Lung (tissue), 11 donors: ENCODE measurements at regions not wholly inside any gene's neighbourhood (a gene's known extent, or its start where the extent isn't known, plus 50 kb on each side); places are given as distances from the start of the nearest gene placed in this dataset.
"Not testable (repeated sequence)": the region's sequence is repeated elsewhere in the genome, so short reads cannot be mapped to it uniquely, and the experiment has no call there.

Experiments used
- ATAC-seq: fragments of 200-7000 bp; cut with Tn5 transposase; one replicate; pipeline ENCODE4 v1.9.1; 2020; ENCODE audit warnings: moderate number of reproducible peaks; ENCODE audit not compliant: insufficient read depth, low FRiP score
- DNase-seq, 3 donors: peaks; one replicate each; pipeline ENCODE4 v3.0.0-alpha.2; 2013 to 2017
- H3K27ac ChIP-seq, 2 donors: one replicate each; pipeline ENCODE4 v1.5.1; 2013; ENCODE audit warnings: mild to moderate bottlenecking in 2 of 2, moderate library complexity in 2 of 2, control low read depth in 1 of 2, inconsistent platforms in 1 of 2, low read depth in 1 of 2, low read length in 1 of 2
- H3K27me3 ChIP-seq, 3 donors: one replicate each; pipeline ENCODE4 v1.5.1; 2013; ENCODE audit warnings: low read length in 2 of 3; ENCODE audit not compliant: control insufficient read depth in 3 of 3, insufficient read depth in 3 of 3
- H3K36me3 ChIP-seq, 4 donors: one replicate each; pipeline ENCODE4 v1.5.1; 2013; ENCODE audit warnings: low read length in 4 of 4, mild to moderate bottlenecking in 1 of 4, moderate library complexity in 1 of 4; ENCODE audit not compliant: control insufficient read depth in 4 of 4, insufficient read depth in 4 of 4
- H3K4me1 ChIP-seq, 5 donors: one replicate each; pipeline ENCODE4 v1.5.1; 2013; ENCODE audit warnings: low read length in 5 of 5, mild to moderate bottlenecking in 2 of 5, moderate library complexity in 1 of 5; ENCODE audit not compliant: control insufficient read depth in 5 of 5, insufficient read depth in 5 of 5
- H3K4me3 ChIP-seq: one replicate; pipeline ENCODE4 v1.5.1; 2013; ENCODE audit warnings: mild to moderate bottlenecking, control low read depth, moderate library complexity
- H3K9ac ChIP-seq, 2 donors: one replicate each; pipeline ENCODE4 v1.5.1; 2013; ENCODE audit warnings: low read length in 2 of 2, control low read depth in 1 of 2; ENCODE audit not compliant: insufficient read depth in 1 of 2
- H3K9me3 ChIP-seq, 4 donors: one replicate each; pipeline ENCODE4 v1.5.1; 2013; ENCODE audit warnings: low read length in 3 of 4, mild to moderate bottlenecking in 1 of 4, moderate library complexity in 1 of 4; ENCODE audit not compliant: control insufficient read depth in 4 of 4, insufficient read depth in 3 of 4
- CTCF ChIP-seq: IDR thresholded peaks from 2 replicates; pipeline ENCODE4 v1.5.1; 2012; ENCODE audit warnings: mild to moderate bottlenecking; ENCODE audit errors: control extremely low read depth, extremely low read depth
- WGBS, 2 donors: extraction: QIAGEN DNeasy Blood & Tissue Kit; methylation state at CpG; one replicate each; pipeline ENCODE4 v1.1.7; 2013; 5-methylcytosine and 5-hydroxymethylcytosine counted together
- donor health status: control.
- donor health status: control.
- donor health status: Bipolar disorder and iron deficiency.
- donor health status: healthy.
- donor health status: DM: yes; HTN: yes; CAD: no.

DNA sequence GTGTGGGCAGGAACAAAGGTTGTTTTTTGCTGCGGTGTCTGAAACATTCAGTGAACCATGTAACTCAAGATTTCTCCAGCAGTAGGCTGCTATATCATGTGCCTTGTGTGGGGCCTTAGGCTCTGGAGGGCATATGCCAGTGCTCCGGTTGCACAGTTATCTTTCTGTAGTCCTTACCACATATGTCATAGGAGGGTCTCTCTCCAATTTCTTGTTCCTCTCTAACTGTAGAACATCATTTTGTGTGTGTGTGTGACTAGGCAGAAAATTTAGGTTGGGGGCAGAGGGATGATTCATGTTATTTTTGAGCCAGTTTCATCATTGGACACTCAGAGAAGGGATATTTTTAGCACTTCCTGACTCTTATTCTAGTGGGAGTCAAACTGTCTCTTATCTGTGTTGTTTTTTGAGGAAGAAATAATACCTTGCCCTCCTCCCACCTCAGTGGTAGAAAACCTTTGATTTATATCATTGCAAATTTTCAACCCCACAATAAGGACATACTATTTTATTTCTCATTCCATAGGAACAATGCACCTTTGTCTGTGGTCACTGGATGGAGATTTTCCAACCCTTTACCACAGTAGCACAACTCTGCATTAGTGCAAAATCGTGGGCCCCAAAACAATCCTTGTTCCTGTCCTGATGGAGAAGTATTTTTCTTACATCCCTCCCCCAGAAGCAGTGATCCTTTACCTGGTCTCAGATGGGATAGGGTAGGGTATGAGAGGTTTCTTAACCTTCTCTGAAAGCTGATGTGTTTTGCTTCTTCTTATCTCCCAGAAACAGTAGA lies 113.9 kb downstream of the CCDC74A start:
- H3K4me3 ChIP-seq, result no peak overlapping the region
- ATAC-seq, result no peak

DNA sequence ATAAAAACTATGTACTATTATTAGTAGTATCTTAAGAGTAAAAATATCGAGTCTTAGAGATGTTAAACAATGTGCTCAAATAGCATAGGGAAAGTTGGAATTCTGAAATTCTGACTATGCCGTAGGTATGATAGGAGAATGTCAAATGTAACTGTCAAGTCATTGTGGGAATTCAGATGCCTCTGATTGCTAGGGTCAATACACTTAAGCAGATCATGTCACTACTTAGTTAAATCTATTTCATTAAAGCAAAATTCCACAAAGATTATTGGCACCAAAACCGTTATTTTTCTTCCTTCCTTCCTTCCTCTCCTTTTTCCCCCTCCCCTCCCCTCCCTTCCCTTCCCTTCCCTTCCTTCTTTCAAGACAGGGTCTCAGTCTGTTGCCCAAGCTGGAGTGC lies 115.5 kb downstream of the CCDC74A start:
- not testable (repeated sequence) for H3K27ac ChIP-seq, H3K9me3 ChIP-seq, ATAC-seq, H3K9ac ChIP-seq, H3K4me3 ChIP-seq, H3K27me3 ChIP-seq, H3K4me1 ChIP-seq, DNase-seq, H3K36me3 ChIP-seq
- WGBS, 2 donors, result 57 to 58% methylated on average over 3 of the region's 3 CpGs

More for the DNA sequence above, 113.9 kb downstream of the CCDC74A start:
- DNase-seq, result no peak
- no peak for TF ChIP-seq CTCF
- Histone ChIP-seq H3K27me3 (peaks cover 0 to 6% (median 4%) of the 10 kb centered on the region in 3 donors), H3K9ac (no peak overlapping the region), H3K4me1 (no peaks in the 10 kb centered on the region), H3K27ac (no peak overlapping the region), H3K9me3 (peaks cover 0 to 7% (median 0%) of the 10 kb centered on the region in 4 donors), H3K36me3 (no peaks in the 10 kb centered on the region)
- WGBS, 2 donors, result 56 to 57% methylated on average over 3 of the region's 3 CpGs

GRCh38 chr2:131645177-131645765 lies 117.6 kb downstream of the CCDC74A start:
- TF ChIP-seq CTCF, result no peak
- Histone ChIP-seq H3K4me3 (no peak overlapping the region), H3K9ac (no peak overlapping the region), H3K36me3 (no peaks in the 10 kb centered on the region), H3K27me3 (peaks cover 0 to 10% (median 9%) of the 10 kb centered on the region in 3 donors), H3K27ac (no peak overlapping the region), H3K9me3 (peaks cover 0 to 9% (median 0%) of the 10 kb centered on the region in 4 donors), H3K4me1 (peaks cover 0 to 3% (median 0%) of the 10 kb centered on the region in 5 donors)
- DNase-seq (no peak), ATAC-seq (no peak)
- 90% methylated on average over 14 of the region's 14 CpGs for WGBS, 2 donors

DNA sequence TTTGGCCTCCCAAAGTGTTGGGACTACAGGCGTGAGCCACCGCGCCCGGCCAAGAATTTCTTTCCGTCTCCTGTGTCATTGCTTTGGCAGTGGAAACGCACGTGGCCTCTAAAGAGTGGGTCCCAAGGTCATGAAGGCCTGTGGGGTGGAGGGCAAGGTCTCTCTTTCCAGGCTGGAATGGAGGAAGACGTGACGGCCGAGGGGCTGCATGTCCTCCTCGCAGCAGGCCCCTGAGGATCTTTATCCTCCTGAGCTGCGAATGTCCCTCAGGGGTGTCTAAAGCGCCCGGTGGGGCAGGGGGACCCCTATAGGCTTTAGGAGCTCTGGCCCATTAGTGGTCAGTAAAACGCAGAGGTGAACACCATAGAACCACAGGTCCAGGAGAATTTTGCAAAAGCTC lies 118.5 kb downstream of the CCDC74A start:
- peaks cover 0 to 10% (median 9%) of the 10 kb centered on the region in 3 donors for H3K27me3 ChIP-seq
- H3K4me1 ChIP-seq, H3K9me3 ChIP-seq, H3K36me3 ChIP-seq, H3K27ac ChIP-seq, DNase-seq, H3K4me3 ChIP-seq, ATAC-seq, H3K9ac ChIP-seq: not testable (repeated sequence)
- 82 to 86% methylated on average over 15 of the region's 15 CpGs for WGBS, 2 donors
